Activated CD8-positive, alpha-beta memory T cell treated with anti-CD3 and anti-CD28 coated beads for 24 hours (primary cell): ENCODE measurements at regions not wholly inside any gene's neighbourhood (a gene's known extent, or its start where the extent isn't known, plus 50 kb on each side); places are given as distances from the start of the nearest gene placed in this dataset.
"Not testable (repeated sequence)": the region's sequence is repeated elsewhere in the genome, so short reads cannot be mapped to it uniquely, and the experiment has no call there.

ENCODE experiments used
- DNase-seq: peaks from one replicate; pipeline ENCODE4 v3.0.0-alpha.2; 2020

GRCh38 chr10:42351745-42352144 is 286.6 kb downstream of the ZNF33B start:
- DNase-seq, result no peak

- DNase-seq, result not testable (repeated sequence)
Measured at GRCh38 chr10:42336593-42337337, 301.6 kb downstream of the ZNF33B start.

GRCh38 chr10:42335653-42336296 is 302.6 kb downstream of the ZNF33B start:
- DNase-seq, result not testable (repeated sequence)

GRCh38 chr10:42304341-42304740 is 334.0 kb downstream of the ZNF33B start:
- no peak for DNase-seq

DNA sequence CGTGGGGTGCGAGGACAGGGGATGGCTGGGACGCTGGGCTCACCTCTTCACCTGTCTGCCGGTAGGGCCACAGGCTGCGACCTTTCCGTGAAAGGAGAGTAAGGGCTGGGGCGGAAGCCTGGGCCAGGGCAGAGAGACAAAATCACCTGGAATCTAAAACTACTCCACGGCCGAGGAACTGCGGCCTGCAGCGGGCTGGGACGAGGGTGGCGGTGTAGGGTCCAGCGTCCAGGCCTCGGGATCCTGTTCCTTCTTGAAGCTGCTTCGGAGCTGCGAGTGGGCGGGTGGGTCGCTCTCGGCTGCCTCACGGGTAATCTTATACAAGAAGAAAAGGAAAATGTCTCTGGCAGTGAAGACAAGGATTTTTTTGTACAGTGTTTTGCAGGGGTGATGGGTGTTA is 356.5 kb downstream of the ZNF33B start:
- DNase-seq, result not testable (repeated sequence)

DNA sequence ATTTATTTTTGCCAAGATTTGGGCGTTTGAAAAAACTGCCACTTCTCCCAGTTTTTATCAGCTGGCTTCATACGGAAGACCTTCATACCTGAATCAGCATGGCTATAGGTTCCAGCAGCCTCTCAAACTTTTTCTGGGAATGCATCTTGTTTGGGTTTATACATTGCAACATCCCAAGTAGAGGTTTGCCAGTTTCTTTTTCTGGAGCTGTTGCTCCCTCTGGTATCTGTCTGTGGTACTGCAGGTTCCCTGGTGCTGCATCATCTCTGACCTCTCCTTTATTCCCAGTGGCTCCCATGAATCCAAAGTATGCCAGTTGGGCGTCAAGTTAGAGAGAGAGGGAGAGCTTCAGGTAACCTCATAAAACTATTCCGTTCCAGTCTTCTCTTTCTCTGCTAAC is 368.6 kb downstream of the ZNF33B start:
- DNase-seq, result not testable (repeated sequence)

DNA sequence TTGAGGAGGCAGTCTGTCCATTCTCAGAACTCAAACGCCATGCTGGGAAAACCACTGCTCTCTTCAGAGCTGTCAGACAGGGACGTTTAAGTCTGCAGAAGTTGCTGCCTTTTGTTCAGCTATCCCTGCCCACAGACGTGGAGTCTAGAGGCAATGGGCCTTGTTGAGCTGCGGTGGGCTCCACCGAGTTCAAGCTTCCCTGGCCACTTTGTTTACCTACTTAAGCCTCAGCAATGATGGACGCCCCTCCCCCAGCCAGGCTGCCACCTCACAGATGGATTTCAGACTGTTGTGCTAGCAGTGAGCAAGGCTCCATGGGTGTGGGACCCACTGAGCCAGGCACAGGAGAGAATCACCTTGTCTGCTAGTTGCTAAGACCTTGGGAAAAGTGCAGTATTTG is 375.1 kb downstream of the ZNF33B start:
- DNase-seq, result not testable (repeated sequence)

GRCh38 chr10:42243002-42243401 is 395.4 kb downstream of the ZNF33B start:
- not testable (repeated sequence) for DNase-seq

DNA sequence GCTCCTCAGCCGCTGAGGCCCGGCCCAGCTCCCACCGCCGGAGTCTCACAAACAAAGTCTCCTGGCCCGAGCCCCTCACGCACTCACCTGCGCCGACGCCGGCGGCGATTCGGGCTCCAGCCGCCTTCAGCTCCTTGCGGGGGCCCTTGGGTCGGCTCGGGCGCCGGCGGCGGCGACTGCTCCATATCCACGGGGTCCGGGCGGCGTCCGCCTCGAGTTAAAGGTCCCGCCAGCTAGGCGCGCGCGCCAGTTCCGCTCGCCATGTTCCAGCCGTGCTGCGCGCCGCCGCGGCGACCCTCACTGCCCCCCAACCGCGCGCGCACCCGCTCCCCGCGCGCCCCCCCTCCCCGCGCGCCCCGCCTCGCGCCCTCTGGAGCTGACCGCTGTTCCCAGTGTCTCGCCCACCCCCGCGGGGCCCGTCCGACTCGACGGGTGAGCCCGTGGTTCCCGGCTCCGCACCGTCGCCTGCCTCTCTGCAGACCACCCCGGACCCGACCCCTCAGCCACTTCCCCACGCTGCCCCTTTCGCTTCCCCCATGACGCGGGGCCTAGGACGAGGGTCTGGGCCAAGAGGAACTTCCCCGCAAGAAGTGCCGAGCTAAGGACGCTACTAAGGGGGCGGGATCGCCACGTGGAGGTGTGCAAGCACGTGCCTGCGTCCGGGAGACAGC is 396.1 kb downstream of the ZNF33B start:
- DNase-seq, result no peak

DNA sequence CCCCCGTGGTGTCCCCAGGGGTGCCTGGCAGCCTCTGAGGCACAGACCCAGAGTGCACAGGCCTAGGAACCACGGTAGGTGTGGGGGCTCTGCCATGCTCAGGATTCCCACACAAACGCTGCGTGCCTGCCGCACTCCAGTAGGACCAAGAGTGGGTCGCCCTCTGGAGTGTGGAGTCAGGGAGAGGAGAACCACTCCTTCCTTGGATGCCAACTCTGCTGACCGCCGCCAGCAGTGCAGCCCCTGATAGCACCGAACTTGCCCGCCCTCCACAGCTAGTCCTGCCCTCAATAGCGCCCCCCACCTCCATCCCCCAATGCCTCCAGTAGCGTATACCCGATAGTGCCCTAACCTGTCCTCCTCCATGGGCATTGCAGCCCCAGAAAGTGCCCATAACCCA is 402.0 kb downstream of the ZNF33B start:
- DNase-seq, result not testable (repeated sequence)

DNA sequence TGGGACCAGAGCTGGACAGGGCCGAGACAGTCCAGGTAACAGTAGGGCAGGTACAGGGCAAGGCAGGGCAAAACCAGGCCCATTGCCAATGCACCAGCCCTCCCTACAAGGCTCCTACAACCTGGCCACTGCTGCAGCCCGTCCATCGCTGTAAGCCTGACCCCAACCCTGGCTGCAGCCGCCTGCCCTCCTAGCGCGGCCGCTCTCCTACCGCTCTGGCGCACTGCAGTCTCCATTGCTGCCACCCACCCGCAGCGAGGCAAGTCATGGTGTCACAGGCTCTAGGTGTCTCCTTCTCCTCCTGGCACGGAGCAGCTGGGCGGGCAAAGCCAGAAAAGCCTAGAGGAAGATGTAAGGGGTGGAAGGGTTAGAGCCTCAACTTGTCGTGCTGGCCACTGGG is 402.6 kb downstream of the ZNF33B start:
- DNase-seq, result not testable (repeated sequence)

- DNase-seq, result not testable (repeated sequence)
Measured at GRCh38 chr10:42235241-42235640, 403.1 kb downstream of the ZNF33B start.

- DNase-seq, result not testable (repeated sequence)
Measured at GRCh38 chr10:42234506-42234905, 403.9 kb downstream of the ZNF33B start.

- DNase-seq, result not testable (repeated sequence)
Measured at GRCh38 chr10:42233461-42234206, 404.7 kb downstream of the ZNF33B start.

GRCh38 chr10:42232955-42233354 is 405.4 kb downstream of the ZNF33B start:
- DNase-seq, result not testable (repeated sequence)

GRCh38 chr10:42230812-42231211 is 407.6 kb downstream of the ZNF33B start:
- not testable (repeated sequence) for DNase-seq

GRCh38 chr10:42230115-42230514 is 408.3 kb downstream of the ZNF33B start:
- DNase-seq, result not testable (repeated sequence)

GRCh38 chr10:42227859-42228258 is 410.5 kb downstream of the ZNF33B start:
- DNase-seq, result not testable (repeated sequence)

- DNase-seq, result not testable (repeated sequence)
Measured at GRCh38 chr10:42193588-42193987, 444.8 kb downstream of the ZNF33B start.

DNA sequence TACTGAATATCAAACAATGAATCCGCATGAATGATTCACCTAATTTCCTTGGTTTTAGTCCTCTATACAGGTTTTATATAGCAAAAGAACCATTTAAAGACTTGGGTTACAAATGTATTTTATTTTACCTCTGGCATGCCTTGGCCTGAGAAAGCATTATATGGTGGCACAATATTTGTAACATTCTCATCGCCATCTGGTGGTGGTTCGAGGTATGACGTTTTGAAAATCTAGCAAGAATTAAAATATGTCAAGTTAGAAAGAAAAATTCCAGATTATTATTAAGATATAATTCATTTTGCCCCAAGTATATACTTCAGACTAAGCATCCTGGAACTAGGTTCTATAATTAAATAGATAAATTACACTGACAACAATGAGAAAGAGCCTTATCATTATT is 445.9 kb downstream of the ZNF33B start:
- not testable (repeated sequence) for DNase-seq

GRCh38 chr10:42187501-42188195 is 450.7 kb downstream of the ZNF33B start:
- DNase-seq, result not testable (repeated sequence)
